MV-4-11 (cell line): ENCODE measurements at regions not wholly inside any gene's neighbourhood (a gene's known extent, or its start where the extent isn't known, plus 50 kb on each side); places are given as distances from the start of the nearest gene placed in this dataset.
"Not testable (repeated sequence)": the region's sequence is repeated elsewhere in the genome, so short reads cannot be mapped to it uniquely, and the experiment has no call there.

Experiments
- DNase-seq: peaks from one replicate; lab custom pipeline; 2025; lab: John Stamatoyannopoulos, UW

DNA sequence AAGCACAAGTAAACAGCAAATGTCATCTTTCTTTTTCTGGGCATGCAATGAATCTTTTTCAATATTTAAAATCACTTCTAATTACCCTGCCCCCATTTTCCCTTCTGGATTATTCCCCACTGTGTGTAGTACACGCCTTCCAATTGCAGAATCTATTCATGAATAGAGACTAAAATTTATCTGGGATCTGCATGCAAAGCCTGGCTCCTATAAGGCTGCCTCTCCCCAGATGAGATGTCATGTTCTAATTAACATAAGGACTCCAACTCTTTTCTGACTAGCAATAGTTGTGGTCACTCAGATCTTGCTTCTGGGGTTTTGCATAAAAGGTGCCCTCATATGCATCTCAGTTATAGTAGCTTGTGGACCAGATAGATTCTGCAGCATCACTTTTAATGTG, 473.5 kb downstream of the BTG1 start:
- no peak for DNase-seq

DNA sequence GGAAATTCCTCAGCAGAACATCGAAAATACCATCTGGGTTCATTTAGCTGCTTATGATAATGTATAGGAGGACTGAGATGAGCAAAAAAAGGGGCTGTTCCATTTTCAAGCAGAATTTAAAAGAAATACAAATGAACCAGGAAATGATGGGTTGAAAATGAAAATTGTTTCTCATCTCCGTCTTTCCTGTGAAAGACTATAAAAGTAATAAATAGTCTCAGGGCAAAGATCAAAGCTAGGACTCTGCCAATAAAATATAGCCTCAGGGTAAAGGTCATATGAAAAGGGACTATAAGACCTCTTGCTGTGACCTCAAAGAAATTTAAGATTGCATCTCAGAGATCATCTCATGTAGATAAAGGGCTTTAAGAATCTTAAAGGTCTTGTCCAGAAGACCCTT, 478.0 kb downstream of the BTG1 start:
- DNase-seq: no peak

DNA sequence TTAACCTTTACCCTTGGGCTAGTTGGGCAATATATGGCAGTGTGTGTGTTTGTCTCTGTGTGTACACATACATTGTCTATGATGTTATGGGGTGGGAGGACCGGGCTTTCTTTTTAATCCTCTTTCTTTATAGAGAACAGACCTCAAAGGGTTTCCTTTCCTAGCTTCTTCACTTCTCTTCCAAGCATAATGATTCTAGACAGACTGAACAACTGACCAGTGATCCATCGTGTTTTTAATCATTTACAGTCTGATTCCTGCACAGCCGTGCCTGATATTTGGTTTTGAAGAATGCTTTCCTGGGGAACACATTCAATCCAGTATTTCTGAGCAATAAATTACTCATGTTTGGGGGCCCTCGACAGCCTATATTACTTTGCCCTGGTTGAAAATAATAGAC, 481.1 kb upstream of the DCN start:
- no peak for DNase-seq

DNA sequence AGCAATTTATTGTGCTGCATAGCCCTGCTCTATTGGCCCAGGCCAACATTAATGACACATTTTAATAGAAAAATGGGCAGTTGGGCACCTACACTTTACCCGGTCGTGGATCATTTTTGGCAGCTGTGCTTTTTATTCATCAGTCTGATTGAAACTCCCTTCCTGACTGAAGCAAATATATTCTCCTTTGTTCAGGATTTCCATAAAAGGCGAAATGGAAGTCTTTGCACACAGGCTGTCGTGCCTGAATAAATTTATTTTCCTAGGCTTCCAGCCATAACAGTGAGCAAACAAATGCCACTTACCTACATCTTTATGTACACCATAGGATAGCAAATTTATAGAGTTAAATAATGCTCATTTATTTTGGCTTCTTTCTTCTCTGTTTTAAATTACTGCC, 480.7 kb upstream of the DCN start:
- DNase-seq: no peak

DNA sequence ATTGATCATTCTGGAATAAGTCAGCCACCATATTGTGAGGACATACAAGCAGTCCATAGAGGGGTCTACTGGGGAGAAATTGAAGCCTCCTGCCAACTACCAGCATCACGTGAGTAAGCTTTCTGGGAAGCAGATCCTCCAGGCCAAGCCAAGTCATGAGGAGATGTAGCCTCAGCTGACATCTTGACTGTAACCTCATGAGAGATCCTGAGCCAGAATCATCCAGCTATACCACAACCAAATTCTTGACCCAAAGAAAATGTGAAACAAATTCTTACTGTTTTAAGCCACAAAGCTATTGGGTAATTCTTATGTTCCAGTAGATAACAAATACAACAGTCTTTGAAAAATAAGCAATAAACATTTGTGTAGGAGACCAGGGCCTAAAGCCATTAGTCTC, 479.4 kb upstream of the DCN start:
- no peak for DNase-seq

DNA sequence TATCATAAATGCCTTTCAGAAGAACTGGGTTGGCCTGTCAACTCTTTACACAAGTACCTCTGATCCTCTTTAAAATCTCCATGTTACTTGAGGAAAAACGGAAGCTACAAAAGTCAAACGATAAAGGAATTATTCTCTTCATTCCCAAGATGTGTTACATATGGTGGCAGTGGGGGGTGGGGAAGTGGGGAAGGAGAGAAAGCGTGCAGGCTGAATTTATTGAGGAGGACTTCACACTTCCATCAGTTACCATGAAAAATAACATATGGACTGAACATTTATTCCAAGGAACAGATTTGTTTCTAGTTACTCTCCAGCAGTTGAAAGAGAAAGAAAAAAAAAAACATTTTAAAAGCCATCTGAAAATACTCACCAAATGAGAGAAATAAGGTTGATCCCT, 474.4 kb upstream of the DCN start:
- DNase-seq: no peak

DNA sequence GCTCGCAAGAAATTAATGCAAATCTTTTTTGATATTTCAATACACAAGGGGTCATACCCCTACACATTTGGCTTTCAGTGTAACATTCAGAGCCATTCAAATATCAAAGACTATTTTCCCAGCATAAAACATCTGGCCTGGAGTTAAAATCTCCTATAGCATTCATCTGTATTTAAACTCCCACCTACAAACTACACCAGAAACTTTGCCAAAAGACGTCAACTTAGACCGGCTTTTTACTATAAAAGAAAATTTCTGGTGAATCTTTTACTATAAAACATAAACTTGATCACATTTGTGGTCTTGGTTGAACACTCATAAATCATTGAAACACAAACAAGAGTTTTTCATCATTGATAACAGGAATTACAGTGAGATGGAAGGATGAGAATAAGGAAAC, 473.3 kb upstream of the DCN start:
- DNase-seq: no peak

DNA sequence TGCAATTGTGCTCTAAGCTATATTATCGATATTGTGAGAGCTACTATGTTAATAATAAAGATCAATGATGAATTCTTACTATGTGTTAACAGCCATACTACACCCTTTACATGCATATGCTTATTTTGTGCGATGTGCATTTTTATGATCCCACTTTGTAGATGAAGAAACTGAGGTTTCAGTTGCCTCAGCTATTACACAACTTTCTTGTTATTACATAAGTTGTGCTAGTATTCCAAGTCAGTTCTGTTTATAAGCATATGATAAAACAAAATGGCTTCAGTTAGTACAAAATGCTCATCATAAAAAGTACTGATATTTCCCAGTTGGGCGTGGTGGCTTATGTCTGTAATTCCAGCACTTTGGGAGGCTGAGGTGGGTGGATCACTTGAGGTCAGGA, 471.5 kb upstream of the DCN start:
- DNase-seq: no peak

DNA sequence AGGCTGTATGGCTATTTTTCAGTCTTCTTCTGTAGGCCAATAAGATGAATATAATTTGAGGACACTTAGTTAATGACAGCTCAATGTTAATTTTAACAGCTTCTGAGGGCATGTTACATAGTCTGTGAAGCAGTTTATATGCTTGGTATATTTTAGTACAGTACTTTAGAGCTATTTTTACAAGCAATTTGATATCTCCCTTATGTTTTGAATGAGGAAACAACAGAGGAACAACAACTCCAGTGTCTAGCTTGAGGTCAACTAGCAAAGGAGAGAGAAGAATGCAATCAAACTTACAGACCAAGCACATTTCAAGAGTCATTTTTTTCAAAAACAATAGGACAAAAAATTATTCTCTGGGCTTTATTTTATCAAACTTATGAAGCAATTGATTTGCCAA, 469.1 kb upstream of the DCN start:
- no peak for DNase-seq

DNA sequence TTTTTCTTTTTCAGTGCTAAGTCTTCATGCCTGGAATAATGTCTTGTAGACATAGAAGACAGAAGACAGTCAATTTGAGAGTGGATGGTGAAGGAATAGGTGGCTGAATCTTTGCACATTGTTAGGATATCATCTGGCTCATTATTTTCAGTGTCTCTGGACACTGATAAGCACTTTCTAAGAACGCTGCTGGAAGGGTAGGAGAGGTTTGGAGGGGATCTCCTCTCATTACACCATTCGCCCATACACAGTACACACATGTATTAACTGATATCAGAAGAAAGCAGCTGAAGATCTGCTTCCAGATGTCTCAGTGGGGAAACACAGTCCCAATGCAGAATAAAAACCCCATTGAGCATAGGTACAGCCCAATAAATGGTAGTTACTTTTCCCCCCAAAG, 461.1 kb upstream of the DCN start:
- DNase-seq: no peak

DNA sequence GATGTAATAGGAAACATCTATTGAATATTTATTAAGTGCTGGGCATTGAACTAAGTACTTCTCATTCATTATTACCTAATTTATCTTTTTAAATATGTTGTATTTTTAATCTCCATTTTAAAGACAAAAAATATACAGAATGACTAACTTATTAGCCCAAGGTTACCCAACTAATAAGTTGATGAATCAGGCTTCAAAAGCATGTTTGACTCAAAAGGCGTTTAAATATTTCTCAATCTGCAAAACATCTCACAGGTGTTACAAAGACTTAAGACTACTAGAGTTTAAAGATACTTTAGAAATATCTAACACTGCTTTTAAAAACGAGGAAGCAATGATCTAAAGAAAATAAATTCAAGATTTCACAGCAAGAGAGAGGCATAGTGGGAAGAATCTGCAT, 457.4 kb upstream of the DCN start:
- no peak for DNase-seq

DNA sequence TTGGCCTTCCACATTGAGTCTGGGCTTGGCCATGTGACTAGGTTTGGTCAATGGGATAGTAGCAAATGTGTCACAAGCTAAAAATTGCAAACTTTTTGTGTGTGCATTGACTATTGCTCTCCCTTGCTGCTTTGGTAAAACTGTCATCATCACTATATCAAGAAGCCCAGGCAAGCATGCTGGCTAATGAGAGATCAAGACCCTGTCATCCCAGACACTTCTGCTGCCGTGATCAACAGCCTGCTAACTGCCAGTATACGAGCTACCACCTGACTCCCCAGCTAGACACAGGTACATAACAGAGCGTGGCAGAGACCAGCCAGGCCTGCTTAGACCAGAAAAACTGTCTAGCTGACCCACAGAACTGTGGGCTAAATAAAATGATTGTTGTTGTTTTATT, 456.7 kb upstream of the DCN start:
- DNase-seq: no peak

DNA sequence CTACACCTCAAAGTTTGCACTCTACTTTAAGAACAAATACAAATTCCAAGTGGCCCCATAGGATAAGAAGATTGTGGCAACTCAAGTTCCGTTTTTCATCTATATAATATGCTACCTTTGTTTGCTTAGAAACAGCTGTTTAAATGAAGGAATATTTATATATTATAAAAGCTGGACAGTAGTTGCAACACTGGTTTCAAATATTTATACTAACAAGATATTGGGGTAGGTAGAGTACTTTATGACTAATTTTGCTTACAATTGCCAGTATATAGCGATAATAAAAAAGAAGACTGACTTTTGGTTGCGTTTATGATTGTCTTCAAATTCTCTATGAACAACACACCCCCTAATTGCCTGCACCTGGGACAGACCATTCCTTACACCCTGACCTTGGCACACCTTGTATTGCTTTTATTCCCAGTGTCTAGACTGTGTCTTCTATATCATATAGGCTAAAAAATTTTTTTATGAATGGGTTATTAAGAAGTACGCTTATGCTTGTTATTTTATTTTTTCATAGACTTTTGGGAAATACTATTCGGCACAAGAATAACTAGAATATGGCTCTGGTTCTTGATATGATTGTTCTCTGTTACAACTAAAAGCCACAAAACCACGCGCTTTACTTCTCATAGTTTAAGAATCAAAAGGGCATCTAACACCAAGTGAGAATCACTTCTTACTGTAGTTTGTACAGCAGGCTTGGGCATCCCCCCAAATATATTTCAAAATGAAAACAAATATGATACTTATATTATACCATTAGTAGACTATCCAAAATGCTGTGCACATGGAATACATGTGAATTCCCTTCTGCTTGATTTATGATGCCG, 455.4 kb upstream of the DCN start:
- DNase-seq: no peak

DNA sequence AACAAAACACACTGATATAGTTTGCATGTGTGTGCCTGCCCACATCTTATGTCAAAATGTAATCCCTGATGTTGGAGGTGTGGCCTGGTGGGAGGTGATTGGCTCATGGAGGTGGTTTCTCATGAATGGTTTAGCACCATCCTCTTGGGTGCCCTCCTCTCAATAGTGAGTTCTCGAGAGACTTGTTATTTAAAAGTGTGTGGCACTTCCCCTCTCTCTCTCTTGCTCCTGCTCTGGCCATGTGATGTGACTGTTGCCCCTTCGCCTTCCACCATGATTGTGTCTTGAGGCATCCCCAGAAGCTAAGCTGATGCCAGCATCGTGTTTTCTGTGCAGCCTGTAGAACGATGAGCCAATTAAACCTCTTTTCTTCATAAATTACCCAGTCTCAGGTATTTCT, 454.1 kb upstream of the DCN start:
- DNase-seq: no peak

DNA sequence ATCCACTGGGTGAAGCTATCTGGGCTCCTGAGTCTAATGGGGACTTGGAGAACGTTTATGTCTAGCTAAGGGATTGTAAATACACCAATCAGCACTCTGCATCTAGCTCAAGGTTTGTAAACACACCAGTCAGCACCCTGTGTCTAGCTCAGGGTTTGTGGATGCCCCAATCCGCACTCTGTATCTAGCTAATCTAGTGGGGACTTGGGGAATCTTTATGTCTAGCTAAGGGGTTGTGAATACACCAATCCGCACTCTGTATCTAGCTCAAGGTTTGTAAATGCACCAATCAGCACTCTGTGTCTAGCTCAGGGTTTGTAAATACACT, 451.7 kb upstream of the DCN start:
- DNase-seq: not testable (repeated sequence)

DNA sequence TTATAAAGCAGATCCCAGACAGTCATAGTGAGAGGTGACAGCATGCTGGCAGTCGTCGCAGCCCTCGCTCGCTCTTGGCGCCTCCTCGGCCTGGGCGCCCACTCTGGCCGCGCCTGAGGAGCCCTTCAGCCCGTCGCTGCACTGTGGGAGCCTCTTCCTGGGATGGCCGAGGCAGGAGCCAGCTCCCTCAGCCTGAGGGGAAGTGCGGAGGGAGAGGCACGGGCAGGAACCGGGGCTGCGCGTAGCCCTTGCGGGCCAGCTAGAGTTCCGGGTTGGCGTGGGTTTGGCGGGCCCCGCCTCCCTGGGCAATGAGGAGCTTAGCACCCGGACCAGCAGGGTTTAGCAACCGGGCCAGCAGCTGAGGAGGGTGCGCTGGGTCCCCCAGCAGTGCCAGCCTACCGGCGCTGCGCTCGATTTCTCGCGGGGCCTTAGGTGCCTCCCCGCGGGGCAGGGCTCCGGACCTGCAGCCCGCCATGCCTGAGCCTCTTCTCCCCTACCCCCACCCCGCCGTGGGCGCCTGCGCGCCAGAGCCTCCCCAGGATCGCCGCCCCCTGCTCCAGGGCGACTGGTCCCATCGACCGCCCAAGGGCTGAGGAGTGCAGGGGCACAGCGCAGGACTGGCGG, 451.2 kb upstream of the DCN start:
- DNase-seq: no peak

DNA sequence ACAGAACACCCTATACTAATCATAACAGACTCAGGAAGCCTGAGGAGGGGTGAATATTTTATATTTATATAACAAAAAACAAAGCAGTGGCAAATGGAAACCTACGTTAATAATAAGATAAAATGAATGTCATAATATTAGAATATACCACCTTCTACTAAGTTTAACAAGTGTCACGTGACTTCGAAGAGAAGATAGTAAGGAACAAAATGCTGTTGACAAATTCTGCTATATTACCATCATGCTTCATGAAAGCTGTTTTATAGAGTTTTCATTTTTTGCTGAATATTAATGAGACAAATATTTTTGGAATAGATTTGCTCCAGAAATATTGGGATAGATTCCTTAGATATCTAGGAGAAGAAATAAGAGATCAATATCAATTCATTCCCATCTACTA, 450.6 kb upstream of the DCN start:
- DNase-seq: no peak

DNA sequence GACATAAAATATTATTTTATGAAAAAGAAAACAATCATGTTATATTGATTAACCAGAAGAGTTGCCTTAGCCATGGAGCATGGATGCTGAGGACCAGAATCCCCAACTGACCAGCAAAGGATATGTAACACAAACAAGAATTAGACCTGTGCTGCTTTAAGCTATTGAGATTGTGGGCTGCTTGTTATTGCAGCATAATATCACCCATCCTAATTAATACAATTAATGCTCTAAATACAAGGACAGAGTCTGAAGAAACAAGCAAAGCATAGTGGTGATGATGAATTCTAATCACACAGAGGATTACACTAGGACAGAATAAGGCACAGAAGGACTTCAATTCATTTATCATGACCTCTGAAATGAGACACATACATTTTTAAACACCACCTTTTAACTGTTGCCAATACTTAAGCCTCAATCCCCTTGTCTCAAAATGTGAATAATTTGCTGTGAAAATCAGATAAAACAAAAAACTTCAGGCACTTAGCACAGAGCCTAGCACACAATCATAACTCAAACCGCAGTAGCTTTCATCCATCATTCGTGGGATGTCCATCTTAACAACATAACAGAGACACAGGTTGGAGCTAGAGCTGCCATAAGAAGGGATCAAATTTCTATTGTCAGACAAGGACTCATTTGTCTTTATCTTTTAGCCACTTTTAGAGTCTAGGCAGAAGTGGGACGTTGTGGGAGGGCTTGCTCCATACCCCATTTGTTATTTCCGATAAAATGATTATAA, 449.6 kb upstream of the DCN start:
- no peak for DNase-seq

DNA sequence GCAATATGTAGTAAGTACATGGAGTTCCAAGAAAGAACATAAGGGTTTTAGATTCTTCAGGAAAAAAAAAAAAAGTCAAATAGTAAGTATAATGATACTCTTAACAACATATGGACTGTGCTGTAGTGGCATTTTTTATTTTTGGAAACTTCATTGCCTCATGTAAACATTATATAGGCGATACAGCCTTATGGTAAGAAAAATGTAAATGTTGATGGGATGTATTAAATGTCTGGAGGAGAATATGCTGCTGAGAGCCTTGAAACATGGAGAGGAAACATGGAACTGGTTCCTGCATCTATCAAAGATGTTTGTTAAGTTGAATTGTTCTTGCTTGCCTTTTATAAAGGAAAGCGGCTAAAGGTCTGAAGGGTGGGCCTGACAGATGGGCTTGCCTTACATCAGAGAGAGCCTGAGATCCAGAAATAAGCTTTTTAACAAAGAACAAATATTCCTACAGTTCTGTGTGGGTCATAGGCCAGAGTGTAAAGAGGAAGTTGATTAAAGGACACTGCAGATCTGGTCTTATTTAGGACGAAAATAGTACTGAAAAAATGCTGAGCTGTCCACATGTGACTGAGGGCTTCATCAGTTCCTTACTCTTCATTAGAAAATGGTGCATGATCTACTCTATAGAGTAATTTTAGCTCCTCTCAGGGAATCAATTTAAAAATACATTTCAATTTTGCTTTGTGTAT, 448.1 kb upstream of the DCN start:
- DNase-seq: peak; percentile 57

DNA sequence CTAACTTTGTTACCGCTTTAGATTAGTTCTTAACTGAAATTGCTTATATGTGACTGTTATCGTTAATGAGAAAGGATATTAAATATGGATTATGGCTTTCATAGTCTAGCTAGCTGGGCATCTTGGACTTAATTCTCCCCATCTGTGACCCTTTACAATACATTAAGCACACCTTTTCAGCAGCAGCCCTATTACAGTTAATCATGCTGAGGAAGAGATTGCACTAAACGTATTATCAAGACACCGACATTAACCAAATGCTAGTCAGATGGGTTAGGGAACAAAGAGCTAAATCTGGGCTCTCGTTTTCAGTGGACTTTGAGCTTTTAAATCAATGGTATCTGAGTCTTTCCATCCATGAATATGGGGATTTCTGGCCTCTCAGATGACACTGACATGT, 447.5 kb upstream of the DCN start:
- no peak for DNase-seq

DNA sequence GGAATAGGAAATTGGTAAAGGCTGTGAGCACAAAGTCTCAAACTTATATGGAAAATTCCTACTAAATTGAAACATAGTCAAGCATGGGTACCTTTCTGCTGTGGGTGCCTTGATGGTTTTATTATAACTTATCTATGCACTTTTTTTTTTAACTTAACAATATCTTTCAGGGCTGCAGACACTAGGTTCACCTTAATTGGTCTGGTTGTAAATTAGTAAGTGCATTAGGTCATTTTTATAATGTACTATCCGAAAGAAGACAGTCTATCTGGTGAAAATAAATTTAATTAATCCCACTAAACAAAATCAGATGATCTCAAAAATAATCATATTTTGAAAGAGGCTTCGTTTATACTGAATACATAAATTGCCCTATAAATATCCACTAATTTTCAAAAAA, 446.8 kb upstream of the DCN start:
- DNase-seq: no peak

DNA sequence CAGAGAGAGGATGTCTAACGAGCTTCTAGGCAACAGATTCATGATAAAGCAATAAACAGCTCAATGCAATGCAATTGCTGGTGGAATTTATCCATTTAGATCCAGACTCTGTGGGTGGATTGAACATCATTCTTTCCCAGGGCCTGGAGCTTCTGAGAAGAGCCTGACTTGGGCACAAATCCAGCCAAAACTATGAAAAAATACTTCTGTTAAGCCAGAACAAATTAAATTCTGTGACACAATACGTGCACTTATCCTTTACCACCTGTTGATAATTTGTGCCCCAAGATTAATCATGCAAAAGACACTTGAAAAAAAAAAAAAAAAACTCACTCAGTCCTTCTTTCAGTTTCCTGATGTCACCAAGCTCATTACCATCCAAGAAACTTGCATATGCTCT, 446.0 kb upstream of the DCN start:
- DNase-seq: no peak

DNA sequence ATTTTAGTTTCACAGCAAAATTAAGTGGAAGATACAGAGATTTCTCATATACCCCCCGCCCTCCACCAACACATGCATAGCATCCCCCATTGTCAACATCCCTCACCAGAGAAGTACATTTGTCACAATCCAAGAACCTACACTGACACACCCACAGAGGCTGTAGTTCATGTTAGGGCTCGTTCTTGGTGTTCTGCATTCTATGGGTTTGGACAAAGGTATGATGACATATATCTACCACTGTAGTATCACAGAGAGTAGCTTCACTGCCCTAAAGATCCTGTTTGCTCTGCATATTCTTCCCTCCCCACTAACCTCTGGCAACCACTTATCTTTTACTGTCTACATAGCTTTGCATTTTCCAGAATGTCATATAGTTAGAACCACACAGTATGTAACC, 444.6 kb upstream of the DCN start:
- DNase-seq: no peak
